MM.1S (cell line): ENCODE measurements at regions not wholly inside any gene's neighbourhood (a gene's known extent, or its start where the extent isn't known, plus 50 kb on each side); places are given as distances from the start of the nearest gene placed in this dataset.

Experiments
- EZH2 ChIP-seq: fragments of 300-600 bp; sonication (generic); optimal IDR thresholded peaks from 2 replicates; pipeline ENCODE3; 2017; ENCODE audit warnings: low read depth, mild to moderate bottlenecking, antibody characterized with exemption, low read length, mixed read lengths
- EZH2phosphoT487 ChIP-seq: fragments of 300-600 bp; sonication (generic); IDR thresholded peaks from 2 replicates; pipeline ENCODE4 v1.6.1; 2018; ENCODE audit warnings: antibody characterized with exemption, low read length
- TF ChIP-seq, protein P1 (sequence below): fragments of 300-600 bp; sonication (generic); IDR thresholded peaks from 2 replicates; pipeline ENCODE4 v1.5.1; 2016; ENCODE audit warnings: antibody characterized with exemption, low read length, mixed read lengths

DNA sequence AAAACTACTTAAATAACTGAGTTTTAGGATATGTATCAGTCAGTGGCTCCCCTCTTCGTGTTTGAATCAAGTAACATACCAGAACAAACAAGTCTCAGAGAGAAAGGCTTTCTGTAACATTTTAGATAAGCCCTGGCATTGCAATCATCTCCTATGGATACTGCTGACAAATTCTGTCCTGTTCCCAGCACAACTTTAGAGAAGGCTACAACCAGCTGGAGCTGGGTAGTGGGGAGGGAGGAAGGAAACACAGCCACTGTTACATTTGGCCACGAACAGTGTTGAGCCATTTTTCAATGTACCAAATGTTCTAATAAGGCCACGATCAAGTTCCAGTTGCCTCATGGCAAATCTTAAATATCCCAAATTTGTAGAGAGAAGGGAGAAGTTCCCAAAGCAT is 511.8 kb upstream of the WWC1 start:
- TF ChIP-seq EZH2phosphoT487 (no peak), EZH2 (no peak)
- TF ChIP-seq, protein P1, sequence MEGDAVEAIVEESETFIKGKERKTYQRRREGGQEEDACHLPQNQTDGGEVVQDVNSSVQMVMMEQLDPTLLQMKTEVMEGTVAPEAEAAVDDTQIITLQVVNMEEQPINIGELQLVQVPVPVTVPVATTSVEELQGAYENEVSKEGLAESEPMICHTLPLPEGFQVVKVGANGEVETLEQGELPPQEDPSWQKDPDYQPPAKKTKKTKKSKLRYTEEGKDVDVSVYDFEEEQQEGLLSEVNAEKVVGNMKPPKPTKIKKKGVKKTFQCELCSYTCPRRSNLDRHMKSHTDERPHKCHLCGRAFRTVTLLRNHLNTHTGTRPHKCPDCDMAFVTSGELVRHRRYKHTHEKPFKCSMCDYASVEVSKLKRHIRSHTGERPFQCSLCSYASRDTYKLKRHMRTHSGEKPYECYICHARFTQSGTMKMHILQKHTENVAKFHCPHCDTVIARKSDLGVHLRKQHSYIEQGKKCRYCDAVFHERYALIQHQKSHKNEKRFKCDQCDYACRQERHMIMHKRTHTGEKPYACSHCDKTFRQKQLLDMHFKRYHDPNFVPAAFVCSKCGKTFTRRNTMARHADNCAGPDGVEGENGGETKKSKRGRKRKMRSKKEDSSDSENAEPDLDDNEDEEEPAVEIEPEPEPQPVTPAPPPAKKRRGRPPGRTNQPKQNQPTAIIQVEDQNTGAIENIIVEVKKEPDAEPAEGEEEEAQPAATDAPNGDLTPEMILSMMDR = no peak
